SU-DHL-6 (cell line): ENCODE measurements at regions not wholly inside any gene's neighbourhood (a gene's known extent, or its start where the extent isn't known, plus 50 kb on each side); places are given as distances from the start of the nearest gene placed in this dataset.

Experiments
- H2AFZ ChIP-seq: fragments of 200-600 bp; sonication (generic); 2 replicates; pipeline ENCODE4 v1.6.1; 2014; ENCODE audit warnings: low read depth, mild to moderate bottlenecking, moderate library complexity, mixed read lengths, antibody characterized with exemption, low read length; ENCODE audit not compliant: severe bottlenecking
- H3F3A ChIP-seq: fragments of 200-600 bp; shearing (Covaris generic); 2 replicates; pipeline ENCODE4 v1.6.0; 2016; ENCODE audit warnings: antibody characterized with exemption, mild to moderate bottlenecking; ENCODE audit not compliant: insufficient read depth
- H3K27ac ChIP-seq: fragments of 200-600 bp; sonication (generic); 2 replicates; pipeline ENCODE4 v1.5.1; 2016; ENCODE audit warnings: low read depth, mild to moderate bottlenecking, low read length, moderate library complexity, mixed read lengths
- H3K27me3 ChIP-seq: fragments of 200-600 bp; sonication (generic), shearing (Covaris generic); 2 replicates; pipeline ENCODE4 v1.6.0; 2014; ENCODE audit warnings: mild to moderate bottlenecking, low read length
- H3K36me3 ChIP-seq: fragments of 200-600 bp; sonication (generic); 2 replicates; pipeline ENCODE4 v1.6.1; 2014; ENCODE audit warnings: mild to moderate bottlenecking, low read length, mixed read lengths
- H3K4me2 ChIP-seq: fragments of 300-600, 200-600 bp; shearing (Covaris generic), sonication (generic); 2 replicates; pipeline ENCODE4 v1.6.0; 2014; ENCODE audit warnings: low read length, low read depth, mild to moderate bottlenecking; ENCODE audit not compliant: poor library complexity, severe bottlenecking
- H3K4me3 ChIP-seq: fragments of 200-600 bp; sonication (generic); 2 replicates; pipeline ENCODE4 v1.5.1; 2014; ENCODE audit warnings: antibody characterized with exemption, low read length, mild to moderate bottlenecking, mixed read lengths; ENCODE audit not compliant: insufficient read depth, poor library complexity, severe bottlenecking
- H3K79me2 ChIP-seq: fragments of 200-600 bp; sonication (generic); 2 replicates; pipeline ENCODE4 v1.6.1; 2014; ENCODE audit warnings: mild to moderate bottlenecking, low read length, moderate library complexity; ENCODE audit not compliant: insufficient read depth
- H3K9ac ChIP-seq: fragments of 200-600 bp; sonication (generic); 2 replicates; pipeline ENCODE4 v1.7.0; 2014; ENCODE audit warnings: mild to moderate bottlenecking, low read length
- H3K9me2 ChIP-seq: fragments of 200-600 bp; sonication (generic); replicated peaks from 2 replicates; pipeline ENCODE4 v1.6.1; 2014; ENCODE audit warnings: low read length; ENCODE audit not compliant: insufficient read depth
- H3K9me3 ChIP-seq: fragments of 200-600 bp; sonication (generic); 2 replicates; pipeline ENCODE4 v1.6.1; 2014; ENCODE audit warnings: low read length, mixed read lengths; ENCODE audit not compliant: insufficient read depth
- H4K20me1 ChIP-seq: fragments of 200-600 bp; sonication (generic); 2 replicates; pipeline ENCODE4 v1.6.1; 2014; ENCODE audit warnings: low read depth, mild to moderate bottlenecking, antibody characterized with exemption, low read length, moderate library complexity, mixed read lengths
- EZH2phosphoT487 ChIP-seq: fragments of 200-600 bp; sonication (generic), shearing (Covaris generic); conservative IDR thresholded peaks from 2 replicates; pipeline ENCODE4 v1.6.1; 2018; ENCODE audit warnings: mild to moderate bottlenecking, antibody characterized with exemption, low read length, moderate library complexity, mixed read lengths
- TF ChIP-seq, protein P1 (sequence below): fragments of 200-600 bp; sonication (generic); IDR thresholded peaks from one replicate; pipeline ENCODE4 v1.5.1; 2017; ENCODE audit warnings: antibody characterized with exemption, mild to moderate bottlenecking, low read length, moderate library complexity; ENCODE audit not compliant: insufficient read depth, poor library complexity, severe bottlenecking

DNA sequence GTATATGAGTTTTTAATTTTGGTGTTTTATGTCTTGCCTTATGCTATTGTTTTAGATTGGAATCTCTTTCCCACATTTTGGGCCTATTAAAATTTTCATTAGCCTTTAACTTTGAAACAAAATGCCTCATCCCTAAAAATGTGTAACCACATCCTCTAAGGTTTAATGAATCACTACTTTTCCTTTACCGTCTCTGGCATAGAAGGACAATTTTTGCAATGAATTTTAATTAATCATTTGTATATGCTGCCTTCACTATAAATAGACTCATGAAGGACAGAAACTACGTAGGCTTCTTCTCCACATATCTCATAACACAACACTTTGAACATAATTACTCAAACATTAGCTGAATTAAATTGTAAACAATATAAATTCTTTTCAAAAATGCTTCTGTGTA, 421.5 kb downstream of the NLGN4X start:
- Histone ChIP-seq H4K20me1 (no peaks in the 10 kb centered on the region), H3K4me3 (no peak overlapping the region), H3K4me2 (no peak overlapping the region), H3K27me3 (no peaks in the 10 kb centered on the region), H3K36me3 (no peaks in the 10 kb centered on the region), H3K79me2 (no peaks in the 10 kb centered on the region), H3K9ac (no peak overlapping the region), H3K27ac (no peak overlapping the region), H3K9me2 (no peaks in the 10 kb centered on the region), H2AFZ (no peak overlapping the region), H3K9me3 (no peaks in the 10 kb centered on the region), H3F3A (no peaks in the 10 kb centered on the region)
- no peak for TF ChIP-seq EZH2phosphoT487
- TF ChIP-seq, protein P1, sequence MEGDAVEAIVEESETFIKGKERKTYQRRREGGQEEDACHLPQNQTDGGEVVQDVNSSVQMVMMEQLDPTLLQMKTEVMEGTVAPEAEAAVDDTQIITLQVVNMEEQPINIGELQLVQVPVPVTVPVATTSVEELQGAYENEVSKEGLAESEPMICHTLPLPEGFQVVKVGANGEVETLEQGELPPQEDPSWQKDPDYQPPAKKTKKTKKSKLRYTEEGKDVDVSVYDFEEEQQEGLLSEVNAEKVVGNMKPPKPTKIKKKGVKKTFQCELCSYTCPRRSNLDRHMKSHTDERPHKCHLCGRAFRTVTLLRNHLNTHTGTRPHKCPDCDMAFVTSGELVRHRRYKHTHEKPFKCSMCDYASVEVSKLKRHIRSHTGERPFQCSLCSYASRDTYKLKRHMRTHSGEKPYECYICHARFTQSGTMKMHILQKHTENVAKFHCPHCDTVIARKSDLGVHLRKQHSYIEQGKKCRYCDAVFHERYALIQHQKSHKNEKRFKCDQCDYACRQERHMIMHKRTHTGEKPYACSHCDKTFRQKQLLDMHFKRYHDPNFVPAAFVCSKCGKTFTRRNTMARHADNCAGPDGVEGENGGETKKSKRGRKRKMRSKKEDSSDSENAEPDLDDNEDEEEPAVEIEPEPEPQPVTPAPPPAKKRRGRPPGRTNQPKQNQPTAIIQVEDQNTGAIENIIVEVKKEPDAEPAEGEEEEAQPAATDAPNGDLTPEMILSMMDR: no peak

- Histone ChIP-seq H3K4me3 (no peak overlapping the region), H3K9ac (no peak overlapping the region), H3K4me2 (no peak overlapping the region), H3K9me3 (no peaks in the 10 kb centered on the region), H4K20me1 (no peaks in the 10 kb centered on the region), H2AFZ (no peak overlapping the region), H3K36me3 (no peaks in the 10 kb centered on the region), H3K27me3 (no peaks in the 10 kb centered on the region), H3K9me2 (no peaks in the 10 kb centered on the region), H3F3A (no peaks in the 10 kb centered on the region), H3K79me2 (no peaks in the 10 kb centered on the region), H3K27ac (no peak overlapping the region)
- TF ChIP-seq, protein P1: no peak
- no peak for TF ChIP-seq EZH2phosphoT487
Measured at GRCh38 chrX:5802391-5802790, 426.3 kb downstream of the NLGN4X start.

- Histone ChIP-seq H3K4me2 (no peak overlapping the region), H3F3A (no peaks in the 10 kb centered on the region), H3K27me3 (no peaks in the 10 kb centered on the region), H3K4me3 (no peak overlapping the region), H3K9me3 (no peaks in the 10 kb centered on the region), H3K9me2 (no peaks in the 10 kb centered on the region), H3K36me3 (no peaks in the 10 kb centered on the region), H3K79me2 (no peaks in the 10 kb centered on the region), H2AFZ (no peak overlapping the region), H4K20me1 (no peaks in the 10 kb centered on the region), H3K9ac (no peak overlapping the region), H3K27ac (no peak overlapping the region)
- no peak for TF ChIP-seq EZH2phosphoT487
- TF ChIP-seq, protein P1: no peak
Measured at GRCh38 chrX:5791721-5792120, 436.9 kb downstream of the NLGN4X start.
